GM23248 (cell line): ENCODE measurements at regions not wholly inside any gene's neighbourhood (a gene's known extent, or its start where the extent isn't known, plus 50 kb on each side); places are given as distances from the start of the nearest gene placed in this dataset.

Experiments used
- DNase-seq: peaks from one replicate; pipeline ENCODE4 v3.0.0-alpha.2; 2015
- H2AFZ ChIP-seq: fragments of 200-600 bp; sonication (generic); 2 replicates; pipeline ENCODE4 v1.6.1; 2016; ENCODE audit warnings: antibody characterized with exemption
- H3F3A ChIP-seq: fragments of 200-600 bp; sonication (generic); 2 replicates; pipeline ENCODE4 v1.6.1; 2016; ENCODE audit warnings: mild to moderate bottlenecking, antibody characterized with exemption, mixed run types; ENCODE audit not compliant: insufficient read depth
- H3K27ac ChIP-seq: fragments of 200-600 bp; sonication (generic); 2 replicates; pipeline ENCODE4 v1.5.1; 2016; ENCODE audit warnings: mild to moderate bottlenecking
- H3K27me3 ChIP-seq: fragments of 200-600 bp; sonication (generic); replicated peaks from 2 replicates; pipeline ENCODE4 v1.6.1; 2016; ENCODE audit warnings: mild to moderate bottlenecking; ENCODE audit not compliant: insufficient read depth
- H3K36me3 ChIP-seq: fragments of 200-600 bp; sonication (generic); 2 replicates; pipeline ENCODE4 v1.6.1; 2016; ENCODE audit warnings: low read depth, mild to moderate bottlenecking
- H3K4me1 ChIP-seq: fragments of 200-600 bp; sonication (generic); 2 replicates; pipeline ENCODE4 v1.6.1; 2016; ENCODE audit warnings: mild to moderate bottlenecking; ENCODE audit not compliant: insufficient read depth
- H3K4me2 ChIP-seq: fragments of 200-600 bp; sonication (generic); one replicate; pipeline ENCODE4 v1.6.1; 2016; ENCODE audit warnings: mild to moderate bottlenecking; ENCODE audit not compliant: unreplicated experiment
- H3K4me3 ChIP-seq: fragments of 200-600 bp; sonication (generic); 2 replicates; pipeline ENCODE4 v1.5.1; 2016; ENCODE audit warnings: mild to moderate bottlenecking
- H3K79me2 ChIP-seq: fragments of 200-600 bp; sonication (generic); 2 replicates; pipeline ENCODE4 v1.6.1; 2016; ENCODE audit warnings: mild to moderate bottlenecking; ENCODE audit not compliant: insufficient read depth
- H3K9ac ChIP-seq: fragments of 200-600 bp; sonication (generic); 2 replicates; pipeline ENCODE4 v1.6.1; 2016; ENCODE audit warnings: mild to moderate bottlenecking
- H3K9me2 ChIP-seq: fragments of 200-600 bp; sonication (generic); 2 replicates; pipeline ENCODE4 v1.6.1; 2016; ENCODE audit warnings: mixed run types, mild to moderate bottlenecking, moderate library complexity; ENCODE audit not compliant: insufficient read depth
- H3K9me3 ChIP-seq: fragments of 200-600 bp; sonication (generic); one replicate; pipeline ENCODE4 v1.6.1; 2017; ENCODE audit warnings: low read depth
- H4K20me1 ChIP-seq: fragments of 200-600 bp; sonication (generic); 2 replicates; pipeline ENCODE4 v1.6.0; 2016; ENCODE audit not compliant: insufficient read depth
- EZH2 ChIP-seq: fragments of 200-600 bp; sonication (generic); IDR thresholded peaks from 2 replicates; pipeline ENCODE4 v1.6.1; 2018; ENCODE audit warnings: antibody characterized with exemption, mild to moderate bottlenecking; ENCODE audit not compliant: insufficient read depth, poor library complexity, severe bottlenecking
- EZH2phosphoT487 ChIP-seq: fragments of 200-600 bp; sonication (generic); IDR thresholded peaks from 2 replicates; pipeline ENCODE4 v1.6.1; 2018; ENCODE audit warnings: antibody characterized with exemption, moderate library complexity, mild to moderate bottlenecking, low read depth; ENCODE audit not compliant: insufficient read depth
- WGBS, 2 experiments: methylation state at CpG; one replicate each; pipeline ENCODE4 v1.1.6; 2015 to 2017; ENCODE audit warnings: low lambda C conversion rate in 2 of 2, low coverage in 1 of 2; ENCODE audit errors: missing lambda C conversion rate in 2 of 2; 5-methylcytosine and 5-hydroxymethylcytosine counted together
- in situ Hi-C: fragments of 300-500 bp; cut with MboI; formaldehyde crosslinking; loops from 2 replicates; pipeline ENCODE4 v1.15.0; 2020

DNA sequence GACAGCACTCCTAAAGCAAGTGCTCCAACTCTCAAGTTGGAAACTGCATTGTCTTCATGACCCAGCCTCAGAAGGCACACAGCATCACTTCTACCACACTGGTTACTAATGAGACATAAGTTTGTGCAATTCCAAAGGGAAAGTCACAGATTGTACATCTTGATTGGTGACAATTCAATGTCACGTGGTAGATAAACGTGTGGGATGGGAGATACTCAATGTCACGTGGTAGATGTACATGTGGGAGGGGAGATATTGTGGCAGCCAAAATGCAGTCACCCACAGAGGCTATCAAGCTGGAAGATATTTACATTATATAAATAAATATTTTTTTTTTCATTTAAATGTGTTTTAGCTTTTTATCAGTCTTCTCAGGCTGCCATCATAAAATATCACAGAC, 393.3 kb downstream of the KIF16B start:
- Histone ChIP-seq H3K4me1 (no peaks in the 10 kb centered on the region), H3K4me3 (no peak overlapping the region), H3K9me3 (no peaks in the 10 kb centered on the region), H3K9me2 (no peaks in the 10 kb centered on the region), H3K36me3 (no peaks in the 10 kb centered on the region), H2AFZ (no peak overlapping the region), H3F3A (no peaks in the 10 kb centered on the region), H3K27me3 (no peaks in the 10 kb centered on the region), H3K79me2 (no peaks in the 10 kb centered on the region), H3K27ac (no peak overlapping the region), H4K20me1 (no peaks in the 10 kb centered on the region), H3K9ac (no peak overlapping the region), H3K4me2 (no peak overlapping the region)
- 28 to 29% methylated on average over 3 of the region's 3 CpGs for WGBS, 2 experiments
- no peak for DNase-seq
- no peak for TF ChIP-seq EZH2phosphoT487
- no peak for TF ChIP-seq EZH2
- in situ Hi-C loops, result no loop called here

- Histone ChIP-seq H3K79me2 (no peaks in the 10 kb centered on the region), H2AFZ (no peak overlapping the region), H3K4me2 (no peak overlapping the region), H3K9me3 (no peaks in the 10 kb centered on the region), H3K4me1 (no peaks in the 10 kb centered on the region), H3K9ac (no peak overlapping the region), H3K27me3 (no peaks in the 10 kb centered on the region), H4K20me1 (no peaks in the 10 kb centered on the region), H3K9me2 (no peaks in the 10 kb centered on the region), H3K27ac (no peak overlapping the region), H3F3A (no peaks in the 10 kb centered on the region), H3K36me3 (no peaks in the 10 kb centered on the region), H3K4me3 (no peak overlapping the region)
- DNase-seq, result no peak
- in situ Hi-C loops, result no loop called here
- TF ChIP-seq EZH2phosphoT487 (no peak), EZH2 (no peak)
- 0 to 9% methylated on average over 1 of the region's 1 CpG for WGBS, 2 experiments
These were observed 393.9 kb downstream of the KIF16B start for GRCh38 chr20:16179371-16179770.

DNA sequence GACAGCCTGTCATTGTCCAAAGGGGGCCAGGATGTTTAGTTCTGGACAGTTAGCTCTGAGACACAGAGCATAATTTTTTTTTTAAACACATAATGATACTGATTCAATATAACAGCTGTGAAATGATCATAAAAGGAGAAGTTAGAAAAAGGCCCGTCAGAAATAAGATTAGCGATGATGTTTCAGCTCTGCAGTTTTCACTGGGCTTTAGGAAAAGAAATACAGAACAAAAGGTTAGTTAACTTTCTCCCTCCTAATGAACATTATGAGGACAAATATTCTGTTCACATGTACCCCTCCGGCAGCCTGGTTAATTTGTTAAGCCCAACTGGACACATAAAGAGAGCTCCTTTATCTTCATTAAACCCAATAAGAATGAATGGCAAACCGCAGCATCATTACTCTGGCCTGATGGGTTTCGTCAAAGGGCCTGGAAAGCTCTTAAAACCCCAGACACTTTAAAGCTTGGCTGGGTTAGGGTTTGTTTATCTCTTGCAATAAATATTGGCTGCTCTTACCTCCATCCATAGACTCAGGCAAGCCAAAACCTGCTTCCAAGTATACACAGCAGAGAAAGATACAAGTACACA, 394.6 kb downstream of the KIF16B start:
- Histone ChIP-seq H3K9ac (no peak overlapping the region), H3K4me2 (no peak overlapping the region), H4K20me1 (no peaks in the 10 kb centered on the region), H3F3A (no peaks in the 10 kb centered on the region), H2AFZ (no peak overlapping the region), H3K9me3 (no peaks in the 10 kb centered on the region), H3K27ac (no peak overlapping the region), H3K27me3 (no peaks in the 10 kb centered on the region), H3K4me1 (no peaks in the 10 kb centered on the region), H3K4me3 (no peak overlapping the region), H3K79me2 (no peaks in the 10 kb centered on the region), H3K9me2 (no peaks in the 10 kb centered on the region), H3K36me3 (no peaks in the 10 kb centered on the region)
- 9 to 13% methylated on average over 5 of the region's 5 CpGs for WGBS, 2 experiments
- in situ Hi-C loops, result no loop called here
- no peak for DNase-seq
- TF ChIP-seq EZH2phosphoT487 (no peak), EZH2 (no peak)

DNA sequence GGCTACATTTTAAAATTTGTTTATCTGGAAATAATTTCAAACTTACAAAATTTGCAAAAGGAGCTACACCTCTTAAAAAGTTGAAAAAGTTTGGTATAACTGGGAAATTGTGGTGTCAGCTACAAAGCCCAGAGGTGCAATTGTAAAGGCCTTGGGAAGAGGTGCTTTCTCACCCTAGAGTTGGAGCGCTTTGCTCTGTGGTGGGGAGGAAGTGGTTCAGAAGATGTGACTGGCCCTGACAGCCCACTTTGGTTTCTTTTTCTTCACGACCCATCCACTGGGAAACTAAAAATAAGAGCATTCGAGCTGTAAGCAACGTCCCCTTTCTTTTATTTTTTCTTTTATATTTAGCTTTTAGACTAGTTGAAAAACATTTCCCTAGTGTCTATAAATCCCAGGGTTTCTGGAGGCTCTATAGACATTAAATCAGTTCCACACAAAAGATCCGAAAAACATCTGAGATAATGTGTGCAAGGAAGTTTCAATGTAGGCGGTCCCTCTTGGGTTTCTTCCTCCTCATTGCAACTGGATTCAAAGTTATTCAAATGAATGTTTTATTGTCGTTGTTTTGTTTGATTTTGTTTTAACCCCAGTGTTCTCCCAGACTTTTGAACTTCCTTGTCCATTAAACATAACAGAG, 397.8 kb downstream of the KIF16B start:
- Histone ChIP-seq H3K9ac (no peak overlapping the region), H4K20me1 (no peaks in the 10 kb centered on the region), H3F3A (no peaks in the 10 kb centered on the region), H3K27me3 (no peaks in the 10 kb centered on the region), H2AFZ (no peak overlapping the region), H3K27ac (no peak overlapping the region), H3K4me3 (no peak overlapping the region), H3K36me3 (no peaks in the 10 kb centered on the region), H3K4me1 (no peaks in the 10 kb centered on the region), H3K9me3 (no peaks in the 10 kb centered on the region), H3K9me2 (no peaks in the 10 kb centered on the region), H3K4me2 (no peak overlapping the region), H3K79me2 (no peaks in the 10 kb centered on the region)
- in situ Hi-C loops, result no loop called here
- 25 to 26% methylated on average over 7 of the region's 7 CpGs for WGBS, 2 experiments
- no peak for TF ChIP-seq EZH2phosphoT487
- TF ChIP-seq EZH2, result no peak
- no peak for DNase-seq
